Neural cell (in vitro differentiated cells): ENCODE measurements at regions not wholly inside any gene's neighbourhood (a gene's known extent, or its start where the extent isn't known, plus 50 kb on each side); places are given as distances from the start of the nearest gene placed in this dataset.

Source experiments
- EP300 ChIP-seq: fragments of 450-650 bp; conservative IDR thresholded peaks from 2 replicates; pipeline ENCODE4 v1.6.1; 2014; ENCODE audit warnings: antibody characterized with exemption, mild to moderate bottlenecking, moderate library complexity; ENCODE audit not compliant: poor library complexity, severe bottlenecking
- EZH2 ChIP-seq: fragments of 200-600, 300-800 bp; shearing (Covaris generic), sonication (generic); IDR thresholded peaks from 2 replicates; pipeline ENCODE4 v1.6.1; 2014; ENCODE audit warnings: antibody characterized with exemption, low read length, borderline replicate concordance, mild to moderate bottlenecking; ENCODE audit not compliant: insufficient read depth, poor library complexity, severe bottlenecking
- MXI1 ChIP-seq: fragments of 450-650 bp; conservative IDR thresholded peaks from 2 replicates; pipeline ENCODE4 v1.6.1; 2014; ENCODE audit warnings: antibody characterized with exemption, mild to moderate bottlenecking; ENCODE audit not compliant: poor library complexity, severe bottlenecking
- POLR2AphosphoS5 ChIP-seq: IDR thresholded peaks from 2 replicates; pipeline ENCODE4 v1.6.1; 2012
- RAD21 ChIP-seq: fragments of 450-650 bp; conservative IDR thresholded peaks from 2 replicates; pipeline ENCODE4 v1.6.1; 2014; ENCODE audit warnings: antibody characterized with exemption, mild to moderate bottlenecking, moderate library complexity
- SMC3 ChIP-seq: fragments of 450-650 bp; conservative IDR thresholded peaks from 2 replicates; pipeline ENCODE4 v1.6.1; 2014; ENCODE audit warnings: antibody characterized with exemption, mild to moderate bottlenecking, moderate library complexity; ENCODE audit not compliant: poor library complexity
- TAF1 ChIP-seq: IDR thresholded peaks from 2 replicates; pipeline ENCODE4 v1.6.1; 2012; ENCODE audit warnings: low read depth
- TF ChIP-seq, protein P1 (sequence below): fragments of 450-650 bp; IDR thresholded peaks from 2 replicates; pipeline ENCODE4 v1.5.1; 2014; ENCODE audit warnings: antibody characterized with exemption, mild to moderate bottlenecking, moderate library complexity; ENCODE audit not compliant: poor library complexity, severe bottlenecking
- TF ChIP-seq, protein P2 (sequence below): IDR thresholded peaks from 2 replicates; pipeline ENCODE4 v1.6.1; 2012; ENCODE audit warnings: borderline replicate concordance

DNA sequence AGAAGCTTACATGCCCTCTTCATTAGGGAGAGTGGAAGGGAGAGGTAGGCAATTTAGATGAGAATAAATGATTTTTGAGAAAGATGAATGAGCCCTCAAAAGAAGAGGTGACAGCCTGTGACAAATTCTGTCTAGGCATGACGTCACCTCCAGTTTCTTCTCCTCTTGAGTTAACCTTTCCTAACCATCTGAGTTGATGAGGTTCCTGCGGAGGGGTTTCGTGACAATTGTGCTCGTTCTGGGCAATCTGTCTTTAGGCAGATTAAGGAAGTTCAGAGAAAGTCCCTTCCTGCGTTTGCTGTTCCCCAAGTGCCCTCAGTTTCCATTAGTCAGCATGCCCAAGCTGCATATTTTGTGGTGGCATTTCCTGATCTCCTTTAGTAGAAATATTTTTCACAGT lies 640.2 kb upstream of the SYT4 start:
- TF ChIP-seq, protein P1, sequence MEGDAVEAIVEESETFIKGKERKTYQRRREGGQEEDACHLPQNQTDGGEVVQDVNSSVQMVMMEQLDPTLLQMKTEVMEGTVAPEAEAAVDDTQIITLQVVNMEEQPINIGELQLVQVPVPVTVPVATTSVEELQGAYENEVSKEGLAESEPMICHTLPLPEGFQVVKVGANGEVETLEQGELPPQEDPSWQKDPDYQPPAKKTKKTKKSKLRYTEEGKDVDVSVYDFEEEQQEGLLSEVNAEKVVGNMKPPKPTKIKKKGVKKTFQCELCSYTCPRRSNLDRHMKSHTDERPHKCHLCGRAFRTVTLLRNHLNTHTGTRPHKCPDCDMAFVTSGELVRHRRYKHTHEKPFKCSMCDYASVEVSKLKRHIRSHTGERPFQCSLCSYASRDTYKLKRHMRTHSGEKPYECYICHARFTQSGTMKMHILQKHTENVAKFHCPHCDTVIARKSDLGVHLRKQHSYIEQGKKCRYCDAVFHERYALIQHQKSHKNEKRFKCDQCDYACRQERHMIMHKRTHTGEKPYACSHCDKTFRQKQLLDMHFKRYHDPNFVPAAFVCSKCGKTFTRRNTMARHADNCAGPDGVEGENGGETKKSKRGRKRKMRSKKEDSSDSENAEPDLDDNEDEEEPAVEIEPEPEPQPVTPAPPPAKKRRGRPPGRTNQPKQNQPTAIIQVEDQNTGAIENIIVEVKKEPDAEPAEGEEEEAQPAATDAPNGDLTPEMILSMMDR: no peak
- TF ChIP-seq EZH2 (no peak), TAF1 (no peak), EP300 (no peak), SMC3 (no peak), MXI1 (no peak), RAD21 (no peak), POLR2AphosphoS5 (no peak)
- TF ChIP-seq, protein P2, sequence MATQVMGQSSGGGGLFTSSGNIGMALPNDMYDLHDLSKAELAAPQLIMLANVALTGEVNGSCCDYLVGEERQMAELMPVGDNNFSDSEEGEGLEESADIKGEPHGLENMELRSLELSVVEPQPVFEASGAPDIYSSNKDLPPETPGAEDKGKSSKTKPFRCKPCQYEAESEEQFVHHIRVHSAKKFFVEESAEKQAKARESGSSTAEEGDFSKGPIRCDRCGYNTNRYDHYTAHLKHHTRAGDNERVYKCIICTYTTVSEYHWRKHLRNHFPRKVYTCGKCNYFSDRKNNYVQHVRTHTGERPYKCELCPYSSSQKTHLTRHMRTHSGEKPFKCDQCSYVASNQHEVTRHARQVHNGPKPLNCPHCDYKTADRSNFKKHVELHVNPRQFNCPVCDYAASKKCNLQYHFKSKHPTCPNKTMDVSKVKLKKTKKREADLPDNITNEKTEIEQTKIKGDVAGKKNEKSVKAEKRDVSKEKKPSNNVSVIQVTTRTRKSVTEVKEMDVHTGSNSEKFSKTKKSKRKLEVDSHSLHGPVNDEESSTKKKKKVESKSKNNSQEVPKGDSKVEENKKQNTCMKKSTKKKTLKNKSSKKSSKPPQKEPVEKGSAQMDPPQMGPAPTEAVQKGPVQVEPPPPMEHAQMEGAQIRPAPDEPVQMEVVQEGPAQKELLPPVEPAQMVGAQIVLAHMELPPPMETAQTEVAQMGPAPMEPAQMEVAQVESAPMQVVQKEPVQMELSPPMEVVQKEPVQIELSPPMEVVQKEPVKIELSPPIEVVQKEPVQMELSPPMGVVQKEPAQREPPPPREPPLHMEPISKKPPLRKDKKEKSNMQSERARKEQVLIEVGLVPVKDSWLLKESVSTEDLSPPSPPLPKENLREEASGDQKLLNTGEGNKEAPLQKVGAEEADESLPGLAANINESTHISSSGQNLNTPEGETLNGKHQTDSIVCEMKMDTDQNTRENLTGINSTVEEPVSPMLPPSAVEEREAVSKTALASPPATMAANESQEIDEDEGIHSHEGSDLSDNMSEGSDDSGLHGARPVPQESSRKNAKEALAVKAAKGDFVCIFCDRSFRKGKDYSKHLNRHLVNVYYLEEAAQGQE: no peak
